Neural progenitor cell (in vitro differentiated cells): ENCODE measurements at regions not wholly inside any gene's neighbourhood (a gene's known extent, or its start where the extent isn't known, plus 50 kb on each side); places are given as distances from the start of the nearest gene placed in this dataset.
"Not testable (repeated sequence)": the region's sequence is repeated elsewhere in the genome, so short reads cannot be mapped to it uniquely, and the experiment has no call there.

ENCODE experiments used
- DNase-seq: peaks from one replicate; pipeline ENCODE4 v3.0.0-alpha.2; 2016; ENCODE audit warnings: low spot score
- H2AFZ ChIP-seq: fragments of 200-600 bp; sonication (generic); replicated peaks from 2 replicates; pipeline ENCODE4 v1.6.1; 2016; ENCODE audit warnings: antibody characterized with exemption
- H3F3A ChIP-seq: fragments of 200-600 bp; sonication (generic); 2 replicates; pipeline ENCODE4 v1.6.1; 2016; ENCODE audit warnings: antibody characterized with exemption, low read depth
- H3K27ac ChIP-seq: fragments of 200-600 bp; sonication (generic); 2 replicates; pipeline ENCODE4 v1.5.1; 2016; ENCODE audit warnings: mild to moderate bottlenecking
- H3K27me3 ChIP-seq: fragments of 200-600 bp; sonication (generic); 2 replicates; pipeline ENCODE4 v1.6.1; 2016; ENCODE audit warnings: mild to moderate bottlenecking, moderate library complexity
- H3K36me3 ChIP-seq: fragments of 200-600 bp; sonication (generic); 2 replicates; pipeline ENCODE4 v1.5.1; 2016
- H3K4me1 ChIP-seq: fragments of 200-600 bp; sonication (generic); 2 replicates; pipeline ENCODE4 v1.6.1; 2016; ENCODE audit warnings: mixed run types
- H3K4me2 ChIP-seq: fragments of 200-600 bp; sonication (generic); 2 replicates; pipeline ENCODE4 v1.6.1; 2016
- H3K4me3 ChIP-seq: fragments of 200-600 bp; sonication (generic); 2 replicates; pipeline ENCODE4 v1.5.1; 2016
- H3K79me2 ChIP-seq: fragments of 200-600 bp; sonication (generic); 2 replicates; pipeline ENCODE4 v1.6.1; 2016; ENCODE audit warnings: low read depth
- H3K9ac ChIP-seq: fragments of 200-600 bp; sonication (generic); 2 replicates; pipeline ENCODE4 v1.6.1; 2016
- H3K9me3 ChIP-seq: fragments of 200-600 bp; sonication (generic); 2 replicates; pipeline ENCODE4 v1.5.1; 2016; ENCODE audit warnings: low read depth
- H4K20me1 ChIP-seq: fragments of 200-600 bp; sonication (generic); 2 replicates; pipeline ENCODE4 v1.6.1; 2016; ENCODE audit warnings: low read depth
- H3K27ac Mint-ChIP-seq: 3 replicates; pipeline ENCODE4 v1.8.0; 2021; ENCODE audit warnings: mixed read lengths
- H3K27me3 Mint-ChIP-seq: 2 replicates; pipeline ENCODE4 v1.8.0; 2022; ENCODE audit warnings: low read depth, mild to moderate bottlenecking, inconsistent platforms, moderate library complexity, mixed read lengths; ENCODE audit not compliant: insufficient read depth
- H3K36me3 Mint-ChIP-seq: 3 replicates; pipeline ENCODE4 v1.8.0; 2021; ENCODE audit warnings: mixed read lengths
- H3K4me1 Mint-ChIP-seq: 3 replicates; pipeline ENCODE4 v1.8.0; 2021; ENCODE audit warnings: mixed read lengths
- H3K4me3 Mint-ChIP-seq: 3 replicates; pipeline ENCODE4 v1.8.0; 2021; ENCODE audit warnings: mild to moderate bottlenecking, moderate library complexity, mixed read lengths
- H3K9me3 Mint-ChIP-seq: 3 replicates; pipeline ENCODE4 v1.8.0; 2020; ENCODE audit warnings: mixed read lengths
- EZH2 ChIP-seq: fragments of 200-600 bp; sonication (generic); IDR thresholded peaks from 2 replicates; pipeline ENCODE4 v1.6.1; 2017; ENCODE audit warnings: antibody characterized with exemption, mild to moderate bottlenecking, moderate library complexity
- EZH2phosphoT487 ChIP-seq: fragments of 200-600 bp; sonication (generic); IDR thresholded peaks from 2 replicates; pipeline ENCODE4 v1.6.1; 2017; ENCODE audit warnings: antibody characterized with exemption
- TF ChIP-seq, protein P1 (sequence below): fragments of 200-600 bp; sonication (generic); IDR thresholded peaks from 2 replicates; pipeline ENCODE4 v1.5.1; 2017; ENCODE audit warnings: antibody characterized with exemption, mild to moderate bottlenecking

DNA sequence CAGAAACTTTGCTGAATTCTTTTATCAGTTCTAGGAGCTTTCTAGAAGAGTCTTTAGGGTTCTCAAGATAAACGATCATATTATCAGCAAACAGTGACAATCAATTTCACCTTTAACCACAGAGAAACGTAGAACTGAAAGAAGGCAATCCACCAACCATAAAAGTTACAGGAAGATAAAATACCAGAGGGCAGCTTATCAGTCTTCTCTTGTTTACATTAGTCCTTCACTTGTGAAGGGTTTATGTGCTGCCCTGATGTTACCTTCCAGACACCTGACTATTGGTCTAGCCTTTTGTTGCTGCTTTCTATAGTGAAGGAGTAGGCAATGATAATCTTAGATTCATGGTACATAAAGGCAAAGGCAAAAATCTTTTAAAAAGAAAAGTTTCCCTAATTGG lies 73.2 kb upstream of the EFCAB3 start:
- H2AFZ ChIP-seq, result no peak overlapping the region
- H3F3A ChIP-seq, result no peaks in the 10 kb centered on the region
- no peak overlapping the region for H3K9ac ChIP-seq
- no peaks in the 10 kb centered on the region for H3K9me3 ChIP-seq
- no peak overlapping the region for H3K4me2 ChIP-seq
- H3K4me3 ChIP-seq, result no peak overlapping the region
- Mint-ChIP-seq H3K4me3 (no peak overlapping the region), H3K27ac (no peak overlapping the region), H3K9me3 (no peaks in the 10 kb centered on the region), H3K27me3 (peaks cover 3% of the 10 kb centered on the region), H3K4me1 (no peaks in the 10 kb centered on the region), H3K36me3 (no peaks in the 10 kb centered on the region)
- no peak overlapping the region for H3K27ac ChIP-seq
- DNase-seq, result no peak
- H4K20me1 ChIP-seq, result no peaks in the 10 kb centered on the region
- no peaks in the 10 kb centered on the region for H3K79me2 ChIP-seq
- no peaks in the 10 kb centered on the region for H3K4me1 ChIP-seq
- H3K36me3 ChIP-seq, result no peaks in the 10 kb centered on the region
- peaks cover 22% of the 10 kb centered on the region for H3K27me3 ChIP-seq
- TF ChIP-seq EZH2phosphoT487, result no peak

DNA sequence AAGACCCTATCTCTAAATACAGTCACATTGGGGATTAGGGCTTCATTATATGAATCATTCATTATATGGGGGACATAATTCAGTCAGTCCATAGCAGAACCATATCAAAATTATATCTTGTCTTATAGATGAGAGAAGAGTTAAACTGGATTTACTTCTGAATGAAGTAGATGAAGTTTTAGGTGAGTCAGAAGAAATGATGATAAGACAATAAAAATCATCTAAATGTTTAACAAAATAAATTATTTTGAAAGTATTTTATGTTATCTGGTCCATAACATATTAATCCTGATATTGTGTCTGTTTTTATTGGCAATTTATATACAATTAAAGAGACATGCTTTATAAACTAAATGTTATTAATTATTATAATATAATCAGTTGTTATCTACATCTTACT lies 76.9 kb upstream of the EFCAB3 start:
- no peaks in the 10 kb centered on the region for H3K9me3 ChIP-seq
- Mint-ChIP-seq H3K27me3 (no peaks in the 10 kb centered on the region), H3K27ac (no peak overlapping the region), H3K4me1 (no peaks in the 10 kb centered on the region), H3K36me3 (no peaks in the 10 kb centered on the region), H3K9me3 (no peaks in the 10 kb centered on the region), H3K4me3 (no peak overlapping the region)
- no peaks in the 10 kb centered on the region for H3K36me3 ChIP-seq
- no peaks in the 10 kb centered on the region for H3K4me1 ChIP-seq
- H3K9ac ChIP-seq, result no peak overlapping the region
- H3K27ac ChIP-seq, result no peak overlapping the region
- no peak for DNase-seq
- no peak overlapping the region for H3K4me2 ChIP-seq
- no peaks in the 10 kb centered on the region for H3F3A ChIP-seq
- peaks cover 9% of the 10 kb centered on the region for H3K27me3 ChIP-seq
- no peaks in the 10 kb centered on the region for H4K20me1 ChIP-seq
- H3K4me3 ChIP-seq, result no peak overlapping the region
- H3K79me2 ChIP-seq, result no peaks in the 10 kb centered on the region
- no peak overlapping the region for H2AFZ ChIP-seq
- TF ChIP-seq, protein P1, sequence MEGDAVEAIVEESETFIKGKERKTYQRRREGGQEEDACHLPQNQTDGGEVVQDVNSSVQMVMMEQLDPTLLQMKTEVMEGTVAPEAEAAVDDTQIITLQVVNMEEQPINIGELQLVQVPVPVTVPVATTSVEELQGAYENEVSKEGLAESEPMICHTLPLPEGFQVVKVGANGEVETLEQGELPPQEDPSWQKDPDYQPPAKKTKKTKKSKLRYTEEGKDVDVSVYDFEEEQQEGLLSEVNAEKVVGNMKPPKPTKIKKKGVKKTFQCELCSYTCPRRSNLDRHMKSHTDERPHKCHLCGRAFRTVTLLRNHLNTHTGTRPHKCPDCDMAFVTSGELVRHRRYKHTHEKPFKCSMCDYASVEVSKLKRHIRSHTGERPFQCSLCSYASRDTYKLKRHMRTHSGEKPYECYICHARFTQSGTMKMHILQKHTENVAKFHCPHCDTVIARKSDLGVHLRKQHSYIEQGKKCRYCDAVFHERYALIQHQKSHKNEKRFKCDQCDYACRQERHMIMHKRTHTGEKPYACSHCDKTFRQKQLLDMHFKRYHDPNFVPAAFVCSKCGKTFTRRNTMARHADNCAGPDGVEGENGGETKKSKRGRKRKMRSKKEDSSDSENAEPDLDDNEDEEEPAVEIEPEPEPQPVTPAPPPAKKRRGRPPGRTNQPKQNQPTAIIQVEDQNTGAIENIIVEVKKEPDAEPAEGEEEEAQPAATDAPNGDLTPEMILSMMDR, result no peak

DNA sequence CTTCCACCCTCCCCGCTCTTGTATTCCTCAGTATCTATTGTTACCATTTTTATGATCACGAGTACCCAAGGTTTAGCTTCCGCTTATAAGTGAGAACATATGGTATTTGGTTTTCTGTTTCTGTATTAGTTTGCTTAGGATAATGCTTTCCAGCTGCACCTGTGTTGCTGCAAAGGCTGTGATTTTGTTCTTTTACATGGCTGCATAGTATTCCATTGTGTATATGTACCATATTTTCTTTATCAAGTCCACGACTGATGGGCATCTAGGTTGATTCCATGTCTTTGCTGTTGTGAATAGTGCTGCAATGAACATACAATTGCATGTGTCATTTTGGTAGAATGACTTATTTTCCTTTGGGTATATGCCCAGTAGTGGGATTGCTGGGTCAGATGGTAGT lies 79.7 kb upstream of the EFCAB3 start:
- no peaks in the 10 kb centered on the region for H3K27me3 Mint-ChIP-seq
- no peak overlapping the region for H2AFZ ChIP-seq
- no peak overlapping the region for H3K4me3 Mint-ChIP-seq
- no peak overlapping the region for H3K4me2 ChIP-seq
- no peak overlapping the region for H3K4me3 ChIP-seq
- no peak overlapping the region for H3K27ac Mint-ChIP-seq
- H3K79me2 ChIP-seq, result no peaks in the 10 kb centered on the region
- no peaks in the 10 kb centered on the region for H3K27me3 ChIP-seq
- H3K27ac ChIP-seq, result no peak overlapping the region
- no peak for DNase-seq
- H3K36me3 ChIP-seq, result no peaks in the 10 kb centered on the region
- no peaks in the 10 kb centered on the region for H3K9me3 ChIP-seq
- H3K9ac ChIP-seq, result no peak overlapping the region
- H4K20me1 ChIP-seq, result no peaks in the 10 kb centered on the region
- no peaks in the 10 kb centered on the region for H3K4me1 ChIP-seq
- H3K9me3 Mint-ChIP-seq, result no peaks in the 10 kb centered on the region
- no peaks in the 10 kb centered on the region for H3F3A ChIP-seq
- H3K4me1 Mint-ChIP-seq, result no peaks in the 10 kb centered on the region
- no peaks in the 10 kb centered on the region for H3K36me3 Mint-ChIP-seq
- TF ChIP-seq, protein P1, result no peak
- TF ChIP-seq EZH2phosphoT487 (no peak), EZH2 (no peak)

DNA sequence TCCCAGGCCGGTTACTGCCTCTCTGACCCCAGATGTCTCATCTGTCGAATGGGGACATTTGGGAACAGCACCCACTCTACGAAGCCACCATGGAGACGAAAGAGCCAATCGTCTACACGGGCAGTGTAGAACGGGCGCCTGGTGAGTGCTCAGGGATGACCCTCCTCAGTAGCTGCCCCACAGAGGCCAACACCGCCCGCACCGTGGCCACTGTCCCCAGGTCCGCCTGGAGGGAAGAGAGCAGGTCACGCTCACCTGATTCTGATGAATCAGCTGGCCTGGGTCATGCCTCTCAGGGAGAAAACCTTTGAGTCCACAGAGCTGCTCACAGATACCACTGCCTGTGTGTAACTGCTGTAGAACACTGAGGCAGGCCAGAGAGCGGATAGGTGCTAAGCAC lies 105.1 kb upstream of the EFCAB3 start:
- not testable (repeated sequence) for H4K20me1 ChIP-seq, H3K4me2 ChIP-seq, H3K4me3 ChIP-seq, H3K27ac ChIP-seq, H3K27me3 ChIP-seq, H3K36me3 Mint-ChIP-seq, H3K4me3 Mint-ChIP-seq, H3K36me3 ChIP-seq, H2AFZ ChIP-seq, DNase-seq, H3K4me1 ChIP-seq, H3K9me3 Mint-ChIP-seq, H3K4me1 Mint-ChIP-seq, H3K27me3 Mint-ChIP-seq, H3F3A ChIP-seq, H3K79me2 ChIP-seq, H3K9me3 ChIP-seq, H3K9ac ChIP-seq, H3K27ac Mint-ChIP-seq

DNA sequence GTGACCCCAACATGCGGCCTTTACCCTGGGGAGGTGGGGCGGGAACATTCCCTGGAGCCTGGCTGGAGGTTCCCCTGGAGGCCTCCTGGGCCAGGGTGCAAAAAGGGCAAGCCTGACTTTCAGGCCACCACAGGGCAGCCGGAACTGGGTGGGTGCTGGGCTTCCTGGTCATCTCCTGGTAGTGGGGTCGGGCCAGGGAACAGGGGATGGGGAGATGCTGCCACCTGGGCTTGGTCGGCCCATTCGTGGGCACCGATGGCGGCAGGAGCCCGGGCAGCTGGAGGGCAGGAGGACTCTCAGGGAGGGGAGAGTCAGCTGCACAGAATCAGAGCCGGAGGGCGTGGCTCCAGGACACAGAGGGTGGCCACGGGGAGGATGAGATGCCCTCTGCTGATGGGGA lies 112.0 kb upstream of the EFCAB3 start:
- not testable (repeated sequence) for H3K27ac ChIP-seq, H3K9ac ChIP-seq, H3K79me2 ChIP-seq, H3K4me3 Mint-ChIP-seq, H3K4me1 Mint-ChIP-seq, H3F3A ChIP-seq, H3K27me3 Mint-ChIP-seq, DNase-seq, H3K27ac Mint-ChIP-seq, H3K36me3 ChIP-seq, H3K36me3 Mint-ChIP-seq, H3K4me3 ChIP-seq, H2AFZ ChIP-seq, H3K9me3 Mint-ChIP-seq, H3K4me1 ChIP-seq, H3K27me3 ChIP-seq, H3K4me2 ChIP-seq, H4K20me1 ChIP-seq, H3K9me3 ChIP-seq

DNA sequence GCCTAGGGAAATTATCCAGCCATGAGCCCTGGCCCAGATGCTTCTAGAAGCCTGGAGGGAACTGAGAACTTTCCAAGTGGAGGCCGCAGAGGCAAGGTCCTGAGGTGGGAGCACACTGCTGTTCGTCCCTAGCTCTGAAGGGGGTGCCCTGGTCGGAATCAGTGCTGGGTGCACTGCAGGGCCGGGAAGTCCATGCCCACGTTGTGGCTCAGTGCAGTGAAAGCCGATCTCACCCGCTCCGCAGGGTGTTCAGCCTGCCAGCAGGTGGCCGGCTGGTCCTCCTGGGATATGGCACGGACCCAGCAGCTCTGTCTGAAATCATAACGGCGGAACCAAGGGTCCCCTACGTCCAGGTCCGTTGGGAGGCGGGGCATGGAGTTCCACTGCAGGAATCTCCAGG lies 115.4 kb upstream of the EFCAB3 start:
- H3K4me3 Mint-ChIP-seq, H3K4me1 ChIP-seq, H4K20me1 ChIP-seq, H3K27me3 ChIP-seq, H3K9me3 Mint-ChIP-seq, H3F3A ChIP-seq, H3K27me3 Mint-ChIP-seq, H3K4me1 Mint-ChIP-seq, H3K36me3 Mint-ChIP-seq, H3K9ac ChIP-seq, H3K4me3 ChIP-seq, H3K27ac Mint-ChIP-seq, H3K9me3 ChIP-seq, DNase-seq, H3K79me2 ChIP-seq, H2AFZ ChIP-seq, H3K36me3 ChIP-seq, H3K27ac ChIP-seq, H3K4me2 ChIP-seq: not testable (repeated sequence)

DNA sequence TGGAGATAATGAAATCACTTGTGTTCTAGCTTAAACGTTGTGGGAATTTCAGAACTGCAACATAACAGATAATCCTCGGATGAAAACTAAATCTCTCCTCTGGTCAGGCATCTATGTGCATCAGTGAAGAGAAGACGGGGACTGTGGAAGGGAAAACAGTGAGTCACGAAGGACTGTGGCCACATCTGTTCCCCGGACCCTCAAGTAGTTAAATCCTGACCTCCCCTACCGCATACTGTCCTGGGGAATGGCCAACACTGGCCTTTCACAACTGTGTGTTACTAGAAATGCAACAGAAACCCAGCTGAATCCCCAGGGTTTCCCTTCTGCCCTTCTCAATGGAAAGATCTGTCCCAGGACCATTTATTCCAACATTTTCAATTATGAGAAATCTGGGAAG lies 124.6 kb upstream of the EFCAB3 start:
- H2AFZ ChIP-seq, H3K27me3 Mint-ChIP-seq, H3K4me1 Mint-ChIP-seq, H3K9me3 ChIP-seq, H3K9me3 Mint-ChIP-seq, H3K9ac ChIP-seq, H3K4me1 ChIP-seq, H3K4me3 ChIP-seq, H3F3A ChIP-seq, H3K36me3 Mint-ChIP-seq, H3K27ac Mint-ChIP-seq, H3K4me2 ChIP-seq, H3K27me3 ChIP-seq, H3K36me3 ChIP-seq, H3K79me2 ChIP-seq, H3K4me3 Mint-ChIP-seq, H3K27ac ChIP-seq, DNase-seq, H4K20me1 ChIP-seq: not testable (repeated sequence)
